Chondrocyte (in vitro differentiated cells): ENCODE measurements at regions not wholly inside any gene's neighbourhood (a gene's known extent, or its start where the extent isn't known, plus 50 kb on each side); places are given as distances from the start of the nearest gene placed in this dataset.

ENCODE experiments used
- DNase-seq: peaks from one replicate; pipeline ENCODE4 v3.0.0; 2021; ENCODE audit warnings: mixed read lengths, low spot score
- H3K27ac Mint-ChIP-seq: one replicate; pipeline ENCODE4 v1.8.0; 2021; ENCODE audit warnings: mild to moderate bottlenecking, moderate library complexity, mixed read lengths; ENCODE audit not compliant: unreplicated experiment
- H3K27me3 Mint-ChIP-seq: 2 replicates; pipeline ENCODE4 v1.8.0; 2021; ENCODE audit warnings: low read depth, mixed read lengths
- H3K36me3 Mint-ChIP-seq: 2 replicates; pipeline ENCODE4 v1.8.0; 2021; ENCODE audit warnings: low read depth, mixed read lengths
- H3K4me1 Mint-ChIP-seq: 2 replicates; pipeline ENCODE4 v1.8.0; 2021; ENCODE audit warnings: low read depth, mild to moderate bottlenecking, mixed read lengths
- H3K4me3 Mint-ChIP-seq: one replicate; pipeline ENCODE4 v1.8.0; 2021; ENCODE audit warnings: mild to moderate bottlenecking, moderate library complexity, mixed read lengths; ENCODE audit not compliant: unreplicated experiment
- H3K9me3 Mint-ChIP-seq: 2 replicates; pipeline ENCODE4 v1.8.0; 2021; ENCODE audit warnings: low read depth, mixed read lengths
- TF ChIP-seq, protein P1 (sequence below): fragments of 200-600 bp; sonication (generic); IDR thresholded peaks from 2 replicates; pipeline ENCODE4 v1.5.0; 2021; ENCODE audit warnings: antibody characterized with exemption, mild to moderate bottlenecking, moderate library complexity

DNA sequence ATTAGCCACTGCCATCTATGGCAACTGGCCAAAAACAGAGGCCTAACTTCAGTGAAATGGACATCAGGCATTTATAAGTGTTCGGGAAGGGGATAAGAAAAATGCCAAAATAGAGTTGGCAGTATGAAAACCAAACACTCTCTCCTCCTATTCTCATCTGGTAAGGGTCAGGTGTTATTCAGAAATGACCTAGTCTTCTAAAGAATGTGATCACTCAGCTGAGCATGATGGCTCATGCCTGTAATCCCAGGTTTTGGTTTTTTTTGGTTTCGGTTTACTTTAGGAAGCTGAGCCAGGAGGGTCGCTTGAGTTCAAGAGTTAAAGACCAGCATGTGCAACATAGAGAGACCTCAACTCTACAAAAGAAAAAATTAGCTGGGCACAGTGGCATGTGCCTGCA, 170.3 kb downstream of the GRIN2B start:
- Mint-ChIP-seq H3K4me1 (no peaks in the 10 kb centered on the region), H3K27me3 (no peaks in the 10 kb centered on the region), H3K9me3 (no peaks in the 10 kb centered on the region), H3K4me3 (no peak overlapping the region), H3K27ac (no peak overlapping the region), H3K36me3 (no peaks in the 10 kb centered on the region)
- DNase-seq, result no peak
- TF ChIP-seq, protein P1, sequence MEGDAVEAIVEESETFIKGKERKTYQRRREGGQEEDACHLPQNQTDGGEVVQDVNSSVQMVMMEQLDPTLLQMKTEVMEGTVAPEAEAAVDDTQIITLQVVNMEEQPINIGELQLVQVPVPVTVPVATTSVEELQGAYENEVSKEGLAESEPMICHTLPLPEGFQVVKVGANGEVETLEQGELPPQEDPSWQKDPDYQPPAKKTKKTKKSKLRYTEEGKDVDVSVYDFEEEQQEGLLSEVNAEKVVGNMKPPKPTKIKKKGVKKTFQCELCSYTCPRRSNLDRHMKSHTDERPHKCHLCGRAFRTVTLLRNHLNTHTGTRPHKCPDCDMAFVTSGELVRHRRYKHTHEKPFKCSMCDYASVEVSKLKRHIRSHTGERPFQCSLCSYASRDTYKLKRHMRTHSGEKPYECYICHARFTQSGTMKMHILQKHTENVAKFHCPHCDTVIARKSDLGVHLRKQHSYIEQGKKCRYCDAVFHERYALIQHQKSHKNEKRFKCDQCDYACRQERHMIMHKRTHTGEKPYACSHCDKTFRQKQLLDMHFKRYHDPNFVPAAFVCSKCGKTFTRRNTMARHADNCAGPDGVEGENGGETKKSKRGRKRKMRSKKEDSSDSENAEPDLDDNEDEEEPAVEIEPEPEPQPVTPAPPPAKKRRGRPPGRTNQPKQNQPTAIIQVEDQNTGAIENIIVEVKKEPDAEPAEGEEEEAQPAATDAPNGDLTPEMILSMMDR, result no peak

DNA sequence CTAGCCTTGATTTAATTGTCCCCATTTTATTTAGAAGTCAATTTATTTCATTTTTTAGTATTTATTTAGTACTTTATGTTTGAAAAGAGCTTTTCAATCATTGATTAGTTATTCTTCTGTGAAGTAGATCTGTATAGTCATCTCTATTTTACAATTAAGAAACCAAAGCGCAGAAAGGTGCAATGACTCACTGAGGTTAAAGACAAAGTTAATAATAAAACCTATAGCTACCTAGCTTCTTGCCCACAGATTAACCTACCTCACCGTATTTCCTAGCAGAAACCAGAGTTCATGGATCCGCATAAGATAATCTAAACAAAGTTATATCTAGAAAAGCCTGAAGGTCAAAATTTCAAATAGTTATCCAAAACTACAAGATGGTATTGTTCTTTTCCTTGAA, 176.4 kb downstream of the GRIN2B start:
- no peaks in the 10 kb centered on the region for H3K27me3 Mint-ChIP-seq
- no peaks in the 10 kb centered on the region for H3K9me3 Mint-ChIP-seq
- no peaks in the 10 kb centered on the region for H3K4me1 Mint-ChIP-seq
- TF ChIP-seq, protein P1, result no peak
- DNase-seq, result no peak
- no peaks in the 10 kb centered on the region for H3K36me3 Mint-ChIP-seq
- no peak overlapping the region for H3K4me3 Mint-ChIP-seq
- H3K27ac Mint-ChIP-seq, result no peak overlapping the region

- TF ChIP-seq, protein P1, result no peak
- no peak for DNase-seq
- Mint-ChIP-seq H3K9me3 (no peaks in the 10 kb centered on the region), H3K27me3 (no peaks in the 10 kb centered on the region), H3K4me3 (no peak overlapping the region), H3K36me3 (no peaks in the 10 kb centered on the region), H3K4me1 (no peaks in the 10 kb centered on the region), H3K27ac (no peak overlapping the region)
These were observed 179.9 kb downstream of the GRIN2B start for GRCh38 chr12:13801543-13801942.

GRCh38 chr12:13799574-13799973, 181.8 kb downstream of the GRIN2B start:
- H3K27ac Mint-ChIP-seq, result no peak overlapping the region
- H3K36me3 Mint-ChIP-seq, result no peaks in the 10 kb centered on the region
- no peak overlapping the region for H3K4me3 Mint-ChIP-seq
- H3K4me1 Mint-ChIP-seq, result no peaks in the 10 kb centered on the region
- no peaks in the 10 kb centered on the region for H3K27me3 Mint-ChIP-seq
- DNase-seq, result no peak
- H3K9me3 Mint-ChIP-seq, result no peaks in the 10 kb centered on the region
- TF ChIP-seq, protein P1, result no peak

- TF ChIP-seq, protein P1, result no peak
- Mint-ChIP-seq H3K36me3 (no peaks in the 10 kb centered on the region), H3K27ac (no peak overlapping the region), H3K27me3 (no peaks in the 10 kb centered on the region), H3K4me3 (no peak overlapping the region), H3K4me1 (no peaks in the 10 kb centered on the region), H3K9me3 (no peaks in the 10 kb centered on the region)
- DNase-seq, result no peak
These were observed 183.2 kb downstream of the GRIN2B start for GRCh38 chr12:13798162-13798561.
